K562 (cell line): ENCODE measurements at regions not wholly inside any gene's neighbourhood (a gene's known extent, or its start where the extent isn't known, plus 50 kb on each side); places are given as distances from the start of the nearest gene placed in this dataset.

Experiments used
- GABPB1 ChIP-seq: sonication (generic); formaldehyde crosslinking; IDR thresholded peaks from 2 replicates; pipeline ENCODE4 v1.8.0; 2022; ENCODE audit warnings: mild to moderate bottlenecking, missing genetic modification reagents
- JUNB ChIP-seq: fragments of 450-650 bp; formaldehyde crosslinking; conservative IDR thresholded peaks from 2 replicates; pipeline ENCODE4 v1.4.0; 2020; ENCODE audit warnings: mild to moderate bottlenecking
- MAFF ChIP-seq: IDR thresholded peaks from 2 replicates; pipeline ENCODE4 v1.6.1; 2012; ENCODE audit warnings: low read length, improper control_type of control experiment
- POLR2A ChIP-seq: fragments of 450-650 bp; conservative IDR thresholded peaks from 2 replicates; pipeline ENCODE4 v1.6.1; 2016
- RCOR1 ChIP-seq, 2 experiments: IDR thresholded peaks; 2 replicates each; pipeline ENCODE4 v1.6.1; 2012; ENCODE audit warnings: low read depth in 2 of 2, low read length in 2 of 2, borderline replicate concordance in 1 of 2, improper control_type of control experiment in 1 of 2
- STAG1 ChIP-seq: sonication (generic); formaldehyde crosslinking; IDR thresholded peaks from 2 replicates; pipeline ENCODE4 v1.5.0; 2020; ENCODE audit warnings: missing genetic modification reagents, borderline replicate concordance
- XRCC5 ChIP-seq: fragments of 200-400 bp; formaldehyde crosslinking; IDR thresholded peaks from 2 replicates; pipeline ENCODE4 v1.6.1; 2017; ENCODE audit warnings: low read depth, mild to moderate bottlenecking, low read length
- ZNF174 ChIP-seq: fragments of 250-450 bp; sonication (Bioruptor Pico); IDR thresholded peaks from 2 replicates; pipeline ENCODE4 v1.4.0; 2020; ENCODE audit warnings: mild to moderate bottlenecking
- ZSCAN32 ChIP-seq: fragments of 450-650 bp; formaldehyde crosslinking; IDR thresholded peaks from 2 replicates; pipeline ENCODE4 v1.4.0; 2020; ENCODE audit warnings: mild to moderate bottlenecking, moderate library complexity
- TF ChIP-seq, protein P1 (sequence below): fragments of 250-450 bp; sonication (Bioruptor Pico); IDR thresholded peaks from 2 replicates; pipeline ENCODE4 v1.5.0; 2021; ENCODE audit warnings: mild to moderate bottlenecking, borderline replicate concordance
- TF ChIP-seq, protein P2 (sequence below), 2 experiments: fragments of 450-650 bp; conservative IDR thresholded peaks; 2 replicates each; pipeline ENCODE4 v1.6.1; 2017; ENCODE audit warnings: mild to moderate bottlenecking in 2 of 2, moderate library complexity in 2 of 2

DNA sequence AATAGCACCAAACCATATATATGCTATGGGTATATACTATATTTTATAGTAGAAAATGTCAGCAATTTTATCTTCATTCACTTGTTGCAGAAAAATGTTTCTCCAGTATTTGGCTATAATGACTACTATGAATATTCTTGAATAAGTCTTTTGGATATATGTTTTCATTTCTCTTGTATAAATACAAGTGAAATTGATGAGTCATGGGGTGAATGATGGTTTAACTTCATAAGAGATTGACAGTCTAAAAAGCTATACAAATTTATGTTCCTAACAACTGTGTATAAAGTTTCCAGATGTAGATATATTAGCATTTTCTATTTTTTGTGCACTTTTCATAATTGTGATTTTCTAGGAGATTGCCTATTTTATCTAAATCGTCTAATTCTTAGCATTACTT, 714.8 kb downstream of the TRHDE start:
- TF ChIP-seq, protein P1, sequence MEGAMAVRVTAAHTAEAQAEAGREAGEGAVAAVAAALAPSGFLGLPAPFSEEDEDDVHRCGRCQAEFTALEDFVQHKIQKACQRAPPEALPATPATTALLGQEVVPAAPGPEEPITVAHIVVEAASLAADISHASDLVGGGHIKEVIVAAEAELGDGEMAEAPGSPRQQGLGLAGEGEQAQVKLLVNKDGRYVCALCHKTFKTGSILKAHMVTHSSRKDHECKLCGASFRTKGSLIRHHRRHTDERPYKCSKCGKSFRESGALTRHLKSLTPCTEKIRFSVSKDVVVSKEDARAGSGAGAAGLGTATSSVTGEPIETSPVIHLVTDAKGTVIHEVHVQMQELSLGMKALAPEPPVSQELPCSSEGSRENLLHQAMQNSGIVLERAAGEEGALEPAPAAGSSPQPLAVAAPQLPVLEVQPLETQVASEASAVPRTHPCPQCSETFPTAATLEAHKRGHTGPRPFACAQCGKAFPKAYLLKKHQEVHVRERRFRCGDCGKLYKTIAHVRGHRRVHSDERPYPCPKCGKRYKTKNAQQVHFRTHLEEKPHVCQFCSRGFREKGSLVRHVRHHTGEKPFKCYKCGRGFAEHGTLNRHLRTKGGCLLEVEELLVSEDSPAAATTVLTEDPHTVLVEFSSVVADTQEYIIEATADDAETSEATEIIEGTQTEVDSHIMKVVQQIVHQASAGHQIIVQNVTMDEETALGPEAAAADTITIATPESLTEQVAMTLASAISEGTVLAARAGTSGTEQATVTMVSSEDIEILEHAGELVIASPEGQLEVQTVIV, result no peak
- TF ChIP-seq XRCC5, result no peak
- TF ChIP-seq MAFF, result no peak
- no peak for TF ChIP-seq ZSCAN32 (CRISPR knock-in tag)
- TF ChIP-seq RCOR1 (IDR thresholded peaks at IDR 0.05; ENCODE audit: borderline replicate concordance in 1 of 2, low read depth in 2 of 2, low read length in 2 of 2), result no peak
- no peak for TF ChIP-seq GABPB1 (CRISPR knock-in tag)
- TF ChIP-seq, protein P2, sequence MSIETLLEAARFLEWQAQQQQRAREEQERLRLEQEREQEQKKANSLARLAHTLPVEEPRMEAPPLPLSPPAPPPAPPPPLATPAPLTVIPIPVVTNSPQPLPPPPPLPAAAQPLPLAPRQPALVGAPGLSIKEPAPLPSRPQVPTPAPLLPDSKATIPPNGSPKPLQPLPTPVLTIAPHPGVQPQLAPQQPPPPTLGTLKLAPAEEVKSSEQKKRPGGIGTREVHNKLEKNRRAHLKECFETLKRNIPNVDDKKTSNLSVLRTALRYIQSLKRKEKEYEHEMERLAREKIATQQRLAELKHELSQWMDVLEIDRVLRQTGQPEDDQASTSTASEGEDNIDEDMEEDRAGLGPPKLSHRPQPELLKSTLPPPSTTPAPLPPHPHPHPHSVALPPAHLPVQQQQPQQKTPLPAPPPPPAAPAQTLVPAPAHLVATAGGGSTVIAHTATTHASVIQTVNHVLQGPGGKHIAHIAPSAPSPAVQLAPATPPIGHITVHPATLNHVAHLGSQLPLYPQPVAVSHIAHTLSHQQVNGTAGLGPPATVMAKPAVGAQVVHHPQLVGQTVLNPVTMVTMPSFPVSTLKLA (conservative IDR thresholded peaks at IDR 0.05), result no peak
- no peak for TF ChIP-seq JUNB
- no peak for TF ChIP-seq POLR2A
- TF ChIP-seq ZNF174 (CRISPR knock-in tag), result no peak
- no peak for TF ChIP-seq STAG1 (CRISPR knock-in tag)
